Stimulated activated CD4-positive, alpha-beta T cell treated with anti-CD3 and anti-CD28 coated beads, Interleukin-15, amount 100 ng/mL, for 24 hours (primary cell): ENCODE measurements at regions not wholly inside any gene's neighbourhood (a gene's known extent, or its start where the extent isn't known, plus 50 kb on each side); places are given as distances from the start of the nearest gene placed in this dataset.

ENCODE experiments used
- DNase-seq: peaks from one replicate; pipeline ENCODE4 v3.0.0-alpha.2; 2020

DNA sequence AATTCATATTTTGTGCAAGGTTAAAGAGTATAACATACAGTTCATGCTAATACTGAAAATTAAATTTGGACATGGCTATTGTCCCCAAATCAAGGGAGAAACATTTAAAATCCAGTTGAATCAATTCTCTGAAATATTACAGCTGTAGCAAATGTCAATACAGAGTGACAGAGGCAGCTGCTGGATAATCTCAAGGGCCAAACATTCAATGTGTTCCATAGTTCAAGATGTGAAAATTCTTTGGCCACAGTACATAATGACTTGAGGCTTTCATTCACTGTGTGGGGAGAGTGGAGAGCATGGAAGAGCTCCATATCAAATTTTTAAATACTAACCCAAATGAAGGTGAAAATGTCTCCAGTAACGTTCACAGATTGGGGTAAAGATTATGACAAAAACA, 1192.8 kb upstream of the CADM2 start:
- DNase-seq: no peak

- no peak for DNase-seq
Observed at GRCh38 chr3:83769791-83770663, 1188.8 kb upstream of the CADM2 start.

DNA sequence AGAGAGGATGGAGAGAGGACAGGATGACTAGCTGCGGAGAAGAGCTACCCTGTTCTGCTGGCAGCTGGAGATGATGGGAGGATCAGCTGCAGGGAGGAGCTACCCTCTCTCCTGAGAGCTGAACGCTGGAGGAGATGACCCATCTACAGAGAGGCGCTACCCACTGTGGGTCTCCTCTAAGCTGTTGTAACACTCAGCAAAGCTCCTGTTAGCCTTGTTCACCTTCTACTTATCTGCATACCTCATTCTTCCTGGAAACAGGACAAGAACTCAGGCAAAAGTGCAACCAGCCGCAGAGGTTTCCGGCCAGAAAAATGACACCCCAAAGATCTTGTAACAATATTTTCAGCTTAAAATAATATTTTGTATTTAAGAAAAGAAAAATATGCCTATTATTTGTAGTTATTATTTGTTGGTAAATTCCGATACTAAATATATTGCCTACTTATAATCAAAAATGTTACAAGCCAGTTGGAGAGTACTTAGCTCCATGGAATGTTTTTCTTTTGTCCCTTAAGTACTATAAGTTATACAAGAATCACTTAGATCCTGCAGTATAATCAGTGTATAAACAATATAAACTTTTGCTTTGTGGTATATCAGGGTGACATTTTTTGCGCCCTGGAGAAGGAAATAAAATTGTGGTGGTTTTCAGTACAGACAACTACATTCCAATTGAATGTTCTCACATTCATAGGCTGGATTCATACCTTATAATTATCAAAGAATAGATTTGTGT, 1188.0 kb upstream of the CADM2 start:
- DNase-seq: no peak

DNA sequence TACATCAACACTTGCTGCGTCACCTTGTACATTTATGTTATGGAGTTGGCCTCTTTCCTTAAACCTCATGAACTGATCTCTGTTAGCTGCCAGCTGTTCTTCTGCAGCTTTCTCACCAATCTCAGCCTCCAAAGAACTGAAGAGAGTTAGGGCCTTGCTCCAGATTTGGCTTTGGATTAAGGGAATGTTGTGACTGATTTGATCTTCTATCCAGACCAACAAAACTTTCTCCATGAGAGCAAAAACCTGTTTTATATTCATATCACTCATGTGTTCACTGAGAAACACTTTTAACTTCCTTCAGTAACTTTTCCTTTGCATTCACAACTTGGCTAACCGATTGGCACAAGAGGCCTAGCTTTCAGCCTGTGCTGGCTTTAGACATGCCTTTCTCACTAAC, 1156.0 kb upstream of the CADM2 start:
- DNase-seq: no peak

DNA sequence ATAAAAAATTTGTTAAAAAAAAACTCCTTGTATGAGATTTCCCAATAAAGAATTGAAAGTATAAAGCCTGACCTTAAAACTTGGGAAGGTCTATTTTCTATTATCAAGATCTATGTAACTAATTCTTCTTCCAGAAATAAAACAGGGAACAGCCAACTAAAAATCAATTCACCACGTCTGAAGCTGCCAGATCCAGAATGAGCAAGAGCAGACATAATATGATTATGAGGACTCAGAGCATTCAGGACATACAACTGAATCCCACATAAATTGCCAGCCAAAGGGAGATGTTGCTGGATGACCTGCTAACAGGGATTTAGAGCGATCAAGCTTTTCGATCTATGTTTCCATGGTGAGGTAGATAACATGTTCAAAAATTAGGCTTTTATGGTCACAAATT, 1151.3 kb upstream of the CADM2 start:
- no peak for DNase-seq

DNA sequence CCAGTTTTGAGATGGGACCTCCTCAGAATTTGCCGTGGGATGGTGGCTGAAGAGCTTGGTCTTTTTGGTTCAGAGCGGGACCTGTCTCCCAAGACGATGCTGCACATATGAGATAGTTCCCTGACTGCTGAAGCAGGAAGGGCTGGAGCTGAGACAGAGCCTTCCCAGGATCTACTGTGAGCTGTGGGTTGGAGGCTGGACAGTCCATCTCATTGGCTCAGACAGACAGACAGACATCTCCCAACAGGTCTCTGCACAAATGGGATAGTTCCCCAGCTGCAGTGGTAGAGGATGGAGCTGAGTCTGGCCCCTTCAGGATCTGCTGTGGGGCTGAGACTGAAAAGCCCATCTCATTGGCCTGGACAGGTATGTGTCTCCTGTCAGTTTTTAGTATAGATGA, 1145.6 kb upstream of the CADM2 start:
- DNase-seq: no peak

DNA sequence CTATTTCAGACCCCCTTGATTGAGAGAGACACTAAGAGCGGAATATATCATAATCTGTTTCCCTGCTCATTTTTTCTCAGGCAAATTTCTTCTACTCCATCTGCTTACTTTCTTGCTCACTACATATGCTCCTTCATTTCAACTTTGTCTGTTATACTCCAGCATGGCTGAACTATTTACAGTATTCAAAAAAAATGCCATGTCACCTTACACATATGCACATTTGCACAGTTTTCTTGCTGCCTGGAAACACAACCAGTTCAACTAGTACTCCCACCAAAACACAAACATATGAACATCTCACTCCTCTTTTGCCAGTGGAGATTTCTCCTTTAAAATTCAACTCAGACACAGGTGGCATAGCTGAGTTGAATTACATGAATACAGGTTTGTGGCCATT, 1142.1 kb upstream of the CADM2 start:
- no peak for DNase-seq

GRCh38 chr3:83821506-83821905, 1137.3 kb upstream of the CADM2 start:
- no peak for DNase-seq

GRCh38 chr3:83823095-83823494, 1135.7 kb upstream of the CADM2 start:
- DNase-seq: no peak

- DNase-seq: no peak
Observed at GRCh38 chr3:83835040-83835439, 1123.7 kb upstream of the CADM2 start.

- DNase-seq: no peak
Observed at GRCh38 chr3:83842511-83842910, 1116.3 kb upstream of the CADM2 start.

GRCh38 chr3:83843716-83844115, 1115.1 kb upstream of the CADM2 start:
- no peak for DNase-seq

DNA sequence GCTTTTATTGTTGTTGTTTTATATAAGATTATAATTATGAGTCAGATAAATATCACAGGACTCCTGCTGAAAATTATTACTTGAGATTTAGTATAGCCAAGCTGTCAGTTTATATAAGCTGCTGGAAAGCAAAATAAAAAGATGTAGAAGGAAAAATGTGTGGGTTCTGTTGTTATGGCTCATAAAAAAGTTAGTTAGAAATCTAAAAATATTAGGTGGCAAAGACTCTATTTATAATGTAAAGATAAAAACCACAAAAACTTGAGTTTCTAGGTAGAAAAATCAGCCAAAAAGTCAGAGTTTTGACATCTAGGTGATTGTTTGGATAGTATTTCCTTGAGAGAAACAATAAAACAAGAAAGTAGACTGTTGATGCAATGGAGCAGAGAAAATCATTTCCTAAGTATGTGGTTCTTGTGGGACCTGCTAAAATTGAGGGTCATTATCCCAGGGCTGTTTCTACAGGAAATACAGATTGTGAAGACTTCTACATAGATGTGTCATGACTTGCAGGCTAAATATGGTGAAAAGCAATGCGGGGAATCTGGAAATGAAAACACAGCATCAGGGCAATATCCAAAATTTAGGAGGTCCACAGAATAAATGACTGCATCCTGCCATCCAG, 1109.6 kb upstream of the CADM2 start:
- no peak for DNase-seq

DNA sequence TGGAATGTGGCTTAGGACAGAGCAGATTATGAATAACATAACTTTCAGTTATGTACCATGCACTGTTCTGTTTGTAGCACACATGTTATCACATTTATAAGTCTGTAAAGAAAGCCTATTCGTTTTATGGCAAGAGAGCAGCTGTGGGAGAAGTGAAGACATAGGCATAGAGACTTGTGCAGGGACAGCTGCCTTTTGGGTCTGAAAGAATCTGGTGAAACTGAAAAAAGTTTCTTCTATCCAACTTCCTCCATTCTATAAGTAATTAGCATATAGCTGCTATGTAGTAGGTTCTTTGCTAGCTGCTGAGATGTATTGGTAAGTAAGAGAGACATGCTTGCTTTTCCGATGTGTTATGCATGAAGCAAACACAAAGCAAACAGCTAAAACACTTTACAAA, 1095.4 kb upstream of the CADM2 start:
- no peak for DNase-seq

- no peak for DNase-seq
Observed at GRCh38 chr3:83868909-83869567, 1089.8 kb upstream of the CADM2 start.

DNA sequence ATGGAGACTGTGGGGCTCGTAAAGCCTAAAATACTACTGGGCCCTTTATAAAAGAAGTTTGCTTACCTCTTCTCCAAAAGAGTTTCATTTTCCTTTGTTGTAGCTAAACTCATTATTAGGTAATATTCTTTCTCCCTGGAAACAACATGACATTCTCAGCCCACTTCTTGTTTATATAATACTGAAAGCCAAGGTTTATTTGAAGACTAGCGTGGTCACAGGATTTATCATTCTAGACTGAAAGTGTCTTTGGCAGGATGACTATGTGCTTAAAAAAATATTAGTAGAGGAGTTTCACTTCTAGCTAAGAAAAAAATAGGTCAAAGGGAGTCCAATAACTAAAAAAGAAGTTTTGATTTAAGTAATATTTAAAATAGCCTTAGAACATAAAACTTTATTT, 1085.2 kb upstream of the CADM2 start:
- DNase-seq: no peak

- DNase-seq: no peak
Observed at GRCh38 chr3:83877910-83878309, 1080.9 kb upstream of the CADM2 start.

DNA sequence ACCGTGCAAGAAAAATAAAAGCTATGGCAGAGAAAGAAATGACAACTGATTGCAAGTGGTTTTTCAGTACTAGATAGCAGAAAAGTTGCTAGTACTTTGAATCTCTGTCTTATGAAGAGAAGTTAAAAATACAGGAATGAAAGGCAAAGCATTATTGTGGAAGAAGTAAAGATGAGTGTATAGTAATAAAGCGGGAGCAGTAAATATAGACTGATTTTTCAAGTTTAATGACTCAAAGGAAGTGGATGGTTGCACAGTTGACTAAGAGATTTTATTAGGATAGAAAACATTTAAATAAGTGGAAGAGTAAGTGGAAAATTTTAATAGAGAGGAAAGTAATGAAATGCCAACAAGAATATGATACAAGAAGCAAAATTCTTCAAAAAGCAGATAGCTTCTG, 1076.1 kb upstream of the CADM2 start:
- DNase-seq: no peak

- DNase-seq: no peak
Observed at GRCh38 chr3:83890039-83890762, 1068.6 kb upstream of the CADM2 start.

DNA sequence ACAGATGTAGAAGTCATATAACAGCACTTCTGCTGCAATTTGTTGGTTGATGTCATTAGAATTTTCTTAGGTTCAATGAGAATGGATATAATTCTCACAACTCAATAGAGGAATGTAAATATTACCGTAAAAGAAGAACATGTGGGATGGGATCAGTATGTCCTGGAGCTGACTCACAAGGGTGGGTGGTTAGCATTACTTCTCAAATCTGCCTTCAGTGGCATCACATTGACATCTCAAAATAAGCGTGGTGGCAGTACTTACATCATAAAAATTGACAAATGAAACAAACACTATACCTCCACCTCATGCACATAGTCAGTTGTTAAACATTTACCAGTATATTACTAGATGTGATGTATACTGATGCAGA, 1068.0 kb upstream of the CADM2 start:
- DNase-seq: no peak

DNA sequence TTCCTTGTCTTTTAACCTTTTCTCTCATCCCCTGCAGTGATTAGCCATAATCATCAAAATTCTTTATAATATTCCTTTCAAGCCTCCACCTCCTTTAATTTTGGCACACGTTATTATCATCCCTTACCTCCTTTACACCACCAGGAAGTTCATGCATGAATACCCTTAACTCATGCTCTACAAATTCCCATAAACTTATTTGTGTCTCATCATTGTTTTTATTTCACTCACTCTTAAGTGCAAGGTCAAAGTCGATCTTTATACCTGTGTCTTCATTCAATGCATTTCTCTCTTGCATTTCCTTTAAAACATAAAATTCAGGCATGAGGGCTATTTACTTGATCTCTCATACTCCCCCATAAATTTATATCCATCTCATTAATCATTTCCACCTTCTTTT, 1064.6 kb upstream of the CADM2 start:
- DNase-seq: no peak

- no peak for DNase-seq
Observed at GRCh38 chr3:83895892-83896291, 1062.9 kb upstream of the CADM2 start.
